ENCODE measurements at regions not wholly inside any gene's neighbourhood (a gene's known extent, or its start where the extent isn't known, plus 50 kb on each side); places are given as distances from the start of the nearest gene placed in this dataset.

DNA sequence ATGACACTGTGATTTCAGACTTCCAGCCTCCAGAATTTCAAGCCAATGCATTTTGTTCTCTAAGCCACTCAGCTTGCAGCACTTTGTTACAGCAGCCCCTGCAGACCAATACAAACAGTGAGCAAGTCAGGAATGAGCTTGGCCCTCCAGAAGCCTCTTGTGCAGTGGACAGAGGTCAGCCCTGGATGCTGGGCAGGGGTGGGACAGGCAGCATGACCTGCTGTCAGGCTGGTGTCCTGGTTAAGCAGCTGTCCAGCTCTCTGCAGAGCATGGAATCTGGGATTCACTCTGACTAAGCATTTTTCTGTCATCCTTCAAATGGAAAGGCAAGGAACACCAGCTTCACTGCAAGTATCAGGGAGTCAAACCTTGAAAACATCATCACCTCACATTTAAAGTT is 85.5 kb upstream of the GDF10 start:
- TF ChIP-seq CTCF (optimal IDR thresholded peaks at IDR 0.05 in 1 of 3, IDR thresholded peaks at IDR 0.05 in 1 of 3, conservative IDR thresholded peaks at IDR 0.05 in 1 of 3; ENCODE audit: extremely low read depth in 1 of 3, insufficient read depth in 2 of 3, low read length in 3 of 3) (no peak), EZH2 (IDR thresholded peaks at IDR 0.05; ENCODE audit: low read length) (no peak)
